Eye (tissue), 1 donor: ENCODE measurements at regions not wholly inside any gene's neighbourhood (a gene's known extent, or its start where the extent isn't known, plus 50 kb on each side); places are given as distances from the start of the nearest gene placed in this dataset.
"Not testable (repeated sequence)": the region's sequence is repeated elsewhere in the genome, so short reads cannot be mapped to it uniquely, and the experiment has no call there.

Source experiments
- DNase-seq: peaks from one replicate; pipeline ENCODE4 v3.0.0-alpha.2; 2015

DNA sequence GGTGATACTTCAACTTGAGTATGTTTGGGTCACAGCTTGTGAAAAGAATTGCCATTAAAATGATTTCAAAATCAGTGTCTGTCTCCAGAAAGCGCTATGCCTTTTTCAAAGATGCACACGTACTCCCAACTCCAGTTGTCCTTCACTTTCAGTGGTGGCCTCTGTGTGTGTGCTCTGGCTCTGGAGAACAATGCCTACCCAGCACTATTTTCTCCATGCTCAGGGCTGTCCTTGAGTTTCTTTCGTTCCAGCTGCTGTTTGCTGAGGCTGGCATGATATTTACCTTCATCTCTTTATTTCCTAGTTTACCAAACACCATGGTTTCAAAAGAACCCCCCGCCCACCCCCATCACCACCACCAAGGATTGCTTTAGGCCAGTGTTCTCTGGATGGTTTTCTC is 136.8 kb downstream of the QRSL1 start:
- DNase-seq, result no peak

DNA sequence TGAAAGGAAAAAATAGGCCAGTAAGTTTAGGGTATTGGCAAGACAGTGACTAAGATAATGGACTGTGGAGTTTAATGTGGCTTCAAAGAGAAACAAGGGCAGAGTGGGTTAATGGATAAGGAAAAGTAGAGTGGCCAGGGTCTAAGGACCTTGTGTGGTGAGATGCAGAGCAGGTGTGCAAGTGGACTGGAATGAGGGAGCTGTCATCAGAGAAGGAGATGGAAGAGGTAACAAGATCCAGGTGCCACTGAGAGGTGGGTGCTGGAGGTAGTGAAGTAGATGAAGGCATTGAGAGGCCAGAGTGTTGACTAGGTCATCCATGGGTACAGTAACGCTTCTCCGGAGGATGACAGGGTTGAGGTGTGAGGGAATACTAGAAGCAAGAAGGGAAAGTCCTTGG is 136.1 kb downstream of the QRSL1 start:
- DNase-seq, result no peak

DNA sequence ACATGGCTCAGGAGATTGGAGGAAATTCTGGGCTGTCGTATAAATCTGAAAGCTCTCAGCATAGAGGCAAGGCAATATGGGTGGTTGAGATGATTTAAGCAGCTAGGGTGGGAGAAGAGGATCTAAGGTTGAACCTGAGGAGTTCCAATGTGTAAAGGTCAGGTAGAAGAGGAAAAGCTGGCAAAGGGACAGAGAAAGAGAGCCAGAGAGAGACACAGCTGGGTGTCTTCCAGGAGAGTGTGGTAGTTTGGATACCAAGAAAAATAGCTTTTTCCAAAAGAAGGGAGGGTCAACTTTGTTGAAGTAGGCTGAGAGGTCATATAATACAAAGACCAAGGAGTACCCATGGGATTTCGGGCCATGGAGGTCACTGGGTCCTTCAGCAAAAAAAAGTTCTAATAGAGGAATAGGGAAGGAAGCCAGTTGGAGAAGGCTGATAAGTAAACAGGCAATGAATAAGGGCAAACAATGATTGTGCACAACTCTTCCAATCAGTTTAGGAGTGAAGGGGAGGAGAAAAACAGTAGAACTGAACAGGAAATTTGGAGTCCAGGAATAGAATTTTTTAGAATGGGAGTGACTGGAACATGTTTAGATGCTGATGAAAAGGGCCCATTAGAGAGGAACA is 135.1 kb downstream of the QRSL1 start:
- no peak for DNase-seq

DNA sequence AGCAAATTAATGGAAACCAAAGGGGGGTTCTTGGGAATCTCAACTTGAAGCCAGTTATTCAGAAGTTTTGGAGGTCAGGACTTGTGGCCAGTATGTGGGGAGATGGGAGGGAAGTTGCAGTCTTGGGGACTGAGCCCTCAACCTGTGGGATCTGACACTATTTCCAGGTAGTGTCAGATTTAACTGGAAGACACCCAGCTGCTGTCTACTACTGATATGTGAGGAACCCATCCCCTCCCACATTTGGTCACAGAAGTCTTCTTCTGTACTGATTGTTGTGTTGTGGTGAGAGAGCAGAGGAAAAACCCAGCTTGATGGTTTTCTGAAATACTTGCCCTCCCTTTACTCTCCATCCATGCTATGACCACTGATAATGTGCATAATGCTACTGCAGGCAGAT is 134.0 kb downstream of the QRSL1 start:
- no peak for DNase-seq

DNA sequence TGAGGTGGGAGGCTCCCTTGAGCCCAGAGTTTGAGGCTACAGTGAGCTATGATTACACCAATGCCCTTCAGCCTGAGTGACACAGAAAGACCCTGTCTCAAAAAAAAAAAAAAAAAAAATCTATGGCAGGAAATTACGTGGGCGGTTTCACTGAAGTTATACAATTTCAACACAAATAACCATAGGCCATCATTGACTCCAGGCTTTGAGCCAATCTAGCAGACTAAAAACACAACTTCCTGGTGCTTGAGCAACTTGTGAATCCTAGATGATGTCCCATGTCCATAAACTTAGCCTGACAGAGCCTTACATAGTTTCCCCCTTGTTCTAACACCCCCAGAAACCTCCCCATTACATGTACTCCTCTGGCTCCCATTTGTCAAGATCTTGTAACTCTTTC is 131.8 kb downstream of the QRSL1 start:
- DNase-seq, result no peak

DNA sequence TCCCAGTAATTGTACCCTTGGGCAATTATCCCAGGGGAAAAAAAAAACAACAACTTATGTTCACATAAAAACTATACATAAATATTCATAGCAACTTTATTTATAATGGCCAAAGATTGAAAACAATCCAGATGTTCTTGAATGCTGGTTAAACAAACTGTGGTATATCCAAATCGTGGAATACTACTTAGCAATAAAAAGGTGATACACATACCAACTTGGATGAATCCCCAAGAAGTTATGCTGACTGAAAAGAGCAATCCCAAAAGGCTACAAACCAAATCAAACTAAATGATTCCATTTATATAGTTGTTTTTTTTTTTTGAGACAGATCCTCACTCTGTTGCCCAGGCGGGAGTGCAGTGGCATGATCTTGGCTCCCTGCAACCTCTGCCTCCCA is 129.7 kb downstream of the QRSL1 start:
- no peak for DNase-seq

DNA sequence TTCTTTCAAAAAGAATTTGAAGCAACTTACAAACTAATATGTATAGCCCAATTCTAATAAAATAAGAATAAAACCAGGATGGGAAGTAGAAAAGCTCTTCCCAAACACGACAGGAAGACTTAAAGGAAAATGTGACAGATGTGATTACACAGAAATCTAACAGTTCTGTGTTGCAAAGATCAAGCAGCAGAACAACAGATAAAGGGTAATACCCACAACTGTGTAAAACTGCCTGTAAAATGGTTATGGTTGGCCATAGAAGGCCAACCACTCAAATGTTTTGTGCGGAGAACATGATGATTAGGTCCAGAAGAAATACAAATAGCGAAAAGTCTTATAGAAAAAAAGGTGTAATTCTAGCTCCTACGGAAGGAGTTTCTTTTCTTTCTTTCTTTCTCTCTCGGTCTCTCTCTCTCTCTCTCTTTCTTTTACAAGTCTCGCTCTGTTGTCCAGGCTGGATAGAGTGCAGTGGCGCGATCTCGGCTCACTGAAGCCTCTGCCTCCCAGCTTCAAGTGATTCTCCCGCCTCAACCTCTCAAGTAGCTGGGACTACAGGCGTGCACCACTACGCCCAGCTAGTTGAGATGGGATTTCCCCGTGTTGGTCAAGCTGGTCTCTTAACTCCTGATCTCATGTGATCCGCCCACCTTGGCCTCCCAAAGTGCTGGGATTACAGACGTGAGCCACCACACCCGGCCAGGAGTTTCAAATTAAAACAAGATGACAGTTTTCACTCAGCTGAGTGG is 128.5 kb downstream of the QRSL1 start:
- DNase-seq, result no peak

DNA sequence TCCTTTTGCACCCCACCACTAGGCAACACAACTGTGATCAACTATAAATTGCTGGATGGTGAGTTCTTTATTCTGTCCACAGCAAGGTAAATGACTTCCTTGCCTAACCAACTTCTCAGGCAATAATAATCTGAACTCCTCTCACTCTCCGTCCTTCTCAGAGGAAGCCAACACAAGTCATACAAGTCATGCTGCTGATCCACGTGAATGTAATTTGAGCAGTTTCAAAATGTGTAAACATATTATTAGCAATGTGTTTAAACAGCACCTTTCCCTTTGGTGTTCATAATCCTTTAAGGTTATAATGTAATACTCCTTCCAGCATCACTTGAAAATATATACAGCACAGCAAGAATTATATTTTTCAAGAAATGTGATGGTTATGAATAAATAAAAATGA is 127.9 kb downstream of the QRSL1 start:
- no peak for DNase-seq

DNA sequence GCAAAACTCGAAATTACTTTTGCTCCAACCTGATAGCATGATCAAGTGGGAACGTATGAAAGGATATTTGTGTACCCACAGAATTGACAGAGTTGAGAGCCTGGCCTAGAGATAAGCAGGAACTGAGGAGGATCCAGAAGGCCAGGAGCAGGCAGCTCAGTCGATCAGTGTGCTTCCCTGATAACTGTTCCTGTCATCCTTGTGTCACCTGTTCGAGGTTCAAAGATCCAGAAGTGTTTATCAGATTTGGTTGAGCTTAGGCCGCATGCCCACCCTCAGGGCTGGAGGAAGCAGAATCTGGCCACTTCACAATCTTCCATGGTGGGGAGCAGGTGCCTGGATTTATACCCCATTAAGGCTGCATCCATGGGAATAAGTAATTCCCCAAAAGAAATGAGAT is 124.8 kb downstream of the QRSL1 start:
- DNase-seq, result no peak

DNA sequence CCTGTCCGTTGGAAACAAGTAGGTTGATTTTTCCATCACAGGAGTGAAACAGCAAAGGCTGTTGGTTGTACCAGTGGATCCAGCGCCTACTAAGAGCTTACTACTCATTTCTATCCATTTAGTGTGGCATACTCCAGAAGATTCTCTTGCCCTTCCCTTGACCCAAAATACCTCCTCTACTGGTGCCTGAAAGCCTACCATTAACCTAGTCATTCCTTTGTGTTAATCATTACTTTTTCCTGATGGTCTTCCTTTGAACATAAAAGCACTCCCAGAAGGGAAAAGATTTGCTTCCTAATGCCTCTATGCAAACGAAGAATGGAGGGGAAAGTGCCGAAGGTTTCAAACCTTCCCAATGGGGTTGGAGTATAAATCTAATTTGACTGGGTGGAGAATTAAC is 123.3 kb downstream of the QRSL1 start:
- no peak for DNase-seq

DNA sequence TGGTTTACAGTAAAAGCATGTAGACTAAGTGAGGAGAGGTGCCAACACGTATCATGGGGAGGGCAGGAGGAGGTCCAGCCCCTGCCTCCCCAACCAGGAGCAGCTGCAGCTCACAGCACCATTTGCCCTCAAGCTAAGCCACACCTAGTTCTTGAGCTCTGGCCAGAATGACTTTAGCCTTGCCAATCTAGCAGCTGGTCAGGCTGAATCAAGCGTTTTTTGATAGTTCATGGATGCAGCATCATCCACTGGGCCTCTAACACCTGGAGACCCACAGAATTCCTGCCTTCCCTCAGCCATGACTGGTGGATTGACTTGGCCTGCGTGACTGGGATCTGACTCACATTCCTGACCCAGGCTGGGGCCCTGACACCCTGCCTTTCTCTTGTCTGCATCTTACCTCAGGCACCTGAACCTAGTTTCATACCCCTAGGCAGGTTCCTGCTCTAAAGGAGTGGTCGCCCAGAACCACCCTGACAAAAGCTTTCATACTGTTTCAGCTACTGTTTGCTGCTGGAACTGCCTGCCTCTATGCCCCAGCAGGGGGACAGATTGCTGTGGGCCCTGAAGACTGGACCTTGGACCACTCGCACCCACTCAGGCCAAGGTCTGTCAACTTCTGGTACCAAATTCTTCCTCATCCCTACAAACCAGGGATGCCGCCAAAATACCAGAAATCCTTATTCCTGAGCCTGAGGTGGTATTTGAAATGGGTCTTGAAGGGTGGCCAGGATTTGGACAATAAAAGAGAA is 122.3 kb downstream of the QRSL1 start:
- no peak for DNase-seq

DNA sequence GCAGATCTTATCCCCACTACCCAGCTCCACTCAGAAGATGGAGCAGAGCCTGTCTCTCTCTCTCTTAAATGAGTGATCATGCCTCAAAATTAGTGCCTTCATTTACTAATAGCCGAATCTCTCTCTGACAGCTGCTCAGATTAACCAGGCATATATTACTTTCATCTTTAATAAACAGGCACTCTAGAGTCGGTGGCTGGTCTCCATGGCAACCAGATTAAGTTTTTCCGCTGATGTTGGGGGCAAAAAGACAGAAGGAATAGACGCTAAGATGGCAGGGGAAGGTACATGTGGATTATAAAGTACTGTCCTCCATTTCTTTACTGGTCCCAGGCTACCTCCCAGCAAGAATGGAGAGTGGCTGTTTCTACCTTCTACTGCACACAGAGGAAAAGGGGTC is 121.6 kb downstream of the QRSL1 start:
- DNase-seq, result no peak

DNA sequence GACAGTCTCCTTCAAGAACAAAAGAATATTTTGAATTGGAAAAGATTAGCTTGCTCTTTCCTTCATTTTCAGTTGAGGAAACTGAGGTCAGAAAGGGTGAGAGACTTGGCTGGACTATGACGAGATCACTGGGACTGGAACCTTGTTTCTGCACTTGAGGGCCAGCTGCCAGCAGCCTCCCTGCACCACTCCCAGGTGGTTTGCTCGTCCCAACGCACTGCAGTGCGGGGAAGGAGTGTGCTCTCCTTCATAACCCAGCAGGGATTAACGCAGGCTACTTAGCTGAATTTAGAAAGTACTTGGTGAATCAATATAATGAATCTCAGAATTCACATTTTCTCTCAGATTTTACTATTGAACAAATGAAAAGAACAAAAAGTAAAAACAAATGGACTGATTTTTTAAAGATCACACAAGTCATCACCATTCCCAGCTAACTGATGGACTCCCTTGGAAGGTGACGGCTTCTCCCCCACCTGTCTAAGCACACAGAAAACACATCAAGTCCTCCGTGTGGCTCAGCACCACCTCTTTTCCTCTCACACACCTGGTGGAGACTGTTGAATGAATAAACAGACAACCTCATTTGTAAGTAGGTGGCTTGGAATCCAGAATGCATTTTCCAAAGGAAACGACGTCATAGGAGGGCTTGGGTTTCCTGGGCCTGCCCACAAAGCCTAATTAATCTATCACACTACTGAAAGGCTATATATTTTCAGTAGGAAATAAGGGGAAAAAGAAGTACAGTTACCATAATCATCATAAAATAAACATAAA is 121.0 kb downstream of the QRSL1 start:
- DNase-seq, result no peak

DNA sequence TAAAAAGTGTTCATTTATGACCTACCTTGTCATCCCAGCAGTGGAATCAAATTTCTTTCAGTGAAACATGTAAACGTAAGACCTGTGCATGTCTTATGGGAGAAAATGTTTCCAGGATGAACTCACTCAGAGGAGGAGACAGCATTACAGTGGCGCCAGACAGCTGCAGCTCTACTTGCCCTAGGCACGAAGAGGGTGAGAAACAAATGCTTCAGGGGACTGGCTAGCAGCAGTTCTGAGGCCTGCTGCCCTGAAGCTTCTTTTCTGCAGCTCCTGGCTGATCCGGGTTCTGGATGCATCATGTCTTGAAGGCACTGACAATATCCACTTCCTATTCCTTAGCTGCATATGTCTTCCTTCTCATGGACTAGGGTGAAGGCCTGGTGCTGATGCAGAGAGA is 120.2 kb downstream of the QRSL1 start:
- no peak for DNase-seq

DNA sequence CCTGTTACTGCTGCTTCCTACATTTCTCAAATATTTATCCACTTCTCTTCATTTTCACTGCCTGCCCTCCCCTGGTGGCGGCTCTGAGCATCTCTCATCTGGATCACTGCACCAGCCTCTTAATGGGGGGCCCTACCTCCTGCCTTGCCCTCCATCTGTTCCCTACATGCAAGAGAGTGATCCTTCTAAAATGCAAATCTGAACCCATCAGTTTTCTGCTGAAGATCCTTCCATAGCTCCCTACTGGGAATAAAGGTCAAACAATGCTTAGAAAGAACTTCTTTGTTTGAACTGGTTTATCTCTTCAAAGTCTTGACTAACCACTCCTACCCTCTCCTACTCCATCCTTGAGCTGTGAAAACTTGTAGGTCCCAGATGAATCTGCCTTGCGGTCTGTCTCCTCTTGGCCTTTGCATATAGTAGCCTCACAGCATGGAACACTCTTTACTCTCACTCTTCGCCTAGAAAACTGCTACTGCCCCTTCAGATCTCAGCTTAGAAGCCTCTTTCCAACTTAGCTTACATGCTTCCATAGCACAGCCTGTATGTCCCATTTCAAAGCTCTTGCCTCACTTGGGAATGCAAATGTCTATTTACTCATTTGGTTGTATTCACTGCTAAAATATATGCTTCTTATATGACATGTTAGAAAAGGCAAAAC is 119.3 kb downstream of the QRSL1 start:
- DNase-seq, result no peak

DNA sequence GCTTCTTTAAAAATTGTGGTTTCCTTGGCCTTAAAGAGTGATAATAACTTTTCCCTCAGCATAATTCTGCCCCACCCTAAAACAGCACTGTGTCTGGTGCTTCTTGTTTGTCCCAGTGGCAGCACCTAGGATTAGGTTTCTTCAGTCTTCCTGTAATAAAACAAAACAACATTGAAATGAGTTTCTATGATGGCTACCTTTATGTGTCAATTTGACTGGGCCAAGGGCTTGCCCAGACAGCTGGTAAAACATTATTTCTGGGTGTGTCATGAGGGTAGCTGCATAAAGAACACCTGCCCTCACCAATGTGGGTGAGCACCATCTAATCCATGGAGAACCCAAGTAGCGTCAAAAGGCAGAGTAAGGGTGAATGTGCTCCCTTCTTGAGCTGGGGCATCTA is 117.8 kb downstream of the QRSL1 start:
- DNase-seq, result no peak

DNA sequence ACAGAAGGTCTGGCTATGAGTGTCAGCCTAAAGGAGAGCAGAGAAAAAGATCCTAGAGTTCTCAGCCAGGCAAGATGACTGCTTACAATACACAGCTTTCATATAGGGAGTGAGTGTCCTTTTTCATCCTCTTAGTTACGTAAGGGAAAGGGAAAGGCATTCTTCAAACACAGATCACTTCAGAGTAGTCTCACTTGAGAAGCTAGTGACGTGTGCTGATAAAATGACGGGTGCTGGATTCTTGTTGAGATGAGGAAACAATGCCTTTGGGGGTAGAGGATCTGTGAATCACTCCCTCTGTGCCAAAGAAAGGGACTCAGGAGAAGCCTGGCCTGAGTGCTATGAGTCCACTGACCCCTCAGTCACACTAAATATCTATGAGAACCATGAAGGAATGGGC is 117.3 kb downstream of the QRSL1 start:
- DNase-seq, result no peak

DNA sequence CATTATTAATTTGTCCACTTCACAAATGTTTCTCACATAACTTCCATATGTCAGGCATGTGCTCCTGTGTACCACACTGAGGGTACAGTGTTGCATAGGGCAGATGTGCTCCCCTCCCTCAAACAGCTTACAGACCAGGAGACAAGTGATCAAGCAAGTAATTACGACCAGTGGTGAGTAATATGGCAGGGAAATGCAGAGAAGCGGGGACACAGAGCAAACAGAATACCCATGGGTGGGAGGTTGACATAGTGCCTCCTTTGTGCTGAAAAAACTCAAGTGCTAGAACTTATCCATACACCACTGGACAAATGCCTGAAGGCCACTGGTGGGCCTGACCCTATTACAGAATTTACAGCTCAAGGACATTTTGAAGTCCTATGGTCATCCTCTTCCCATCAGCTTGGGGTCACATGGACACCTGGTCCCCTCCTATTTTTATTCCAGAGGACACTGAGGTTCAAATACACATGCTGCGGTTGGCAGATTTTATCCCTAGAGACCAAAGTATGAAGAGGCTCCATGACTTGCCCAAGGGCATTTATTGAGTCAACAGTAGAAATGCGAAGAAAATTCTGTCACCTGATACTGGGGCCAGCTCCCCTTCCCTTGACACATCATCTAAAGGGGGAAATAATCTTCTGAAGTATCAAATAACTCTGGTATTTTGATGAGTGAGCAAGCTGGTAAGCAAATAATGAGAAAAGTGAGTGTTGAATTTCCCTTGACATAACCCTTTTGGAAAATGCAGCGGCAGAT is 116.6 kb downstream of the QRSL1 start:
- DNase-seq, result peak; percentile 28

DNA sequence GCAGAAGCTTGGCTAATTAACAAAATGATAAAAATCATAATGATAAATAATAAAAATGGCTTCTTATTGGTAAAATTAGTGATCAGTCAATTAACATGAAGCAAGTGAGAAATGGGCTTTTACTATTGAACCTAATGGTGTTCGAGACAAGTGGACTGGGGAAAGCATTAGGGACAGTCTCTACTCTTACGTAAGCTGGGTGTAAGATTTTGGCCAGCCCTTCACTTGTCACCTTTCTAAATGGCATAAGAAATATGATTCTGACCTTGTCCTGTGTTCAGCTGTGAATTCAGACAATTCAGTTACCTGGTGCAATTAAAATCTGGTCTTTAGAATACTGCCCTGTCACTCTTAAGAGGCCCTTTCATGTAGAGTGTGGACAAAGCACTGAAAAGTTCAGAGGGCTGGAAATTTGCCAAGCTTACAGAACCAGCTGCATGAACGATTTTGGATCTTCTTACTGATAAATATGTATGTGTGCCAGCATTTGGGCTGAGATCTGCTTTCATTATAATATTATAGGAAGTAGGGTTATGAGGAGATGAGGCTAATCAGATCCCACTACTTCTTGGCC is 115.9 kb downstream of the QRSL1 start:
- no peak for DNase-seq

DNA sequence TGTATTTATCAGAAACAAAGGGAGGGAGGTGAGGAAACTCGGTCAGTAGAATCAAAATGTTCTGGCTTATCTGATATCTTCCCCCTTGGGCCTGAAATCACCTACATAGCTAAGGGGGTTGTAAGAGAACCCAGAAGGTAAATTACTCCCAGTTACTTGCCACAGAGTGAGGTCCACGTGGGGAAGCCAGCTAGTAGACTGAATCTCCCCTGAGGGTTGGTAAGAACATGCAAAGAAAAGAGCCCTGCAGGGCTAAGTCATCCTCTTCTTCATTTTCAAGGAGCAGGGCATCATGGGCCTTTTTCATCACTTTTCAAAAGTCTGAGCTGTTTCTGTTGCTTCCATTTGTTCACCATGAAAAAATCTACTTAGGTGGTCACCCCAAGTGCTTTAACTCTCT is 115.4 kb downstream of the QRSL1 start:
- DNase-seq, result no peak

DNA sequence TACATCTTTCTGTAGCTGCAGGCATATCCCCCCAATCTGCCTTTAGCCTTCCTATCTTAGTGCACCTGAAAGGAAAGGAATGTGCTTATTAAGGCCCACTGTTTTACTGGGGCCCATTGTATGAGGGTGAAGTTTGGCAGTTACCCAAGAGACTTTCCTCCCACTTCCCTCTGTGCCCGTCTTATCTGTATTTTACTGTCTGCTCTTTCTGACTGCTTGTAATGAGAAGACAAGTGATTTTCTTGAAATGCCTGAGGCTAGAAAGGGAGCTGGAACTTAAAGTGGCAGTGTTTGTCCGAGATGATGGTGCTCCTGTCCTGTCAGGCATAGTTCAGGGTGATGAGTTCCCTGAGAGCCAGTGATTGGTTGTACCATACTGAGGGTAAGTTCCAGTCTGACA is 114.7 kb downstream of the QRSL1 start:
- DNase-seq, result not testable (repeated sequence)

DNA sequence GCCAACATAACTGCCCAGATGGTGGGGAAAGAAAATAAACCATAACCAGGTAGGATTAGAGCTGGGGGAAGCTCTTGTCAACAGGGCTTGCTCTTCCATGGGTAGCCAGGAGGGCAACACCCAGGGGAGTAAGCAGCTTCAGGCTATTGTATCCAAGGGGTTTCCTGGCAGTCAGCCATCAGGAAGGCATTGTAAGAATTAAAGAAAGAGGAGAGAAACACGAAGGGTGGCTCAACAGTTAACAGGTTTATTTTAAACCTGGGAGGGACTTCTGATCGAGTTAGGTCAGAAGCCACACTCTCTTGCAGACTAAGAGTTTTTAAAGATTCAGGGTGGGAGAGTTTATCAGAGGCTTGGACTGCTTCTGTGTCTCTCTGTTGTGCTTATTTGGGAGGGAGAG is 114.2 kb downstream of the QRSL1 start:
- DNase-seq, result no peak
